SHP77 treated with DMSO at 0.1 percent for 48 hours (cell line): ENCODE measurements at regions not wholly inside any gene's neighbourhood (a gene's known extent, or its start where the extent isn't known, plus 50 kb on each side); places are given as distances from the start of the nearest gene placed in this dataset.

Source experiments
- DNase-seq: peaks from one replicate; lab custom pipeline; 2025; lab: John Stamatoyannopoulos, UW

GRCh38 chr11:112355726-112356125 is 95.1 kb upstream of the PLET1 start:
- DNase-seq: peak; percentile 26

DNA sequence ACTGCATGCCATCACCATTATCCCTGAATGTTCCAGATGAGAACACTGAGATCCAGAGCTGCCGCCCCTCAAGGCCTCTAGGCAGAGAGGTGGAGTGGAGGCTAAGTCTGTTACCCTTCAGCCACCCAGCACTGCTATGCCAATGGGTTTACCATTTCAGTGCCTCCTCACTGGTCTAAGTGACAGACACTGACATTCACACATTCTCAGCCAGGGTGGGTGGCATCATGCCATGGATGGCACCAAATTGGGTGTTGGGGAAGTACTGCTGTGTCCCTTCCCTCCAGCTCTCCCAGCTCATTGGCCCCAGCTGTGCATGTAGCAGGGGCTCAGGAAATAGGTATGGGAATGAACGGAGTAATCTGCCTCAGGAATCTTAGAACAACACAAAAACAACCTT is 96.8 kb upstream of the PLET1 start:
- no peak for DNase-seq

GRCh38 chr11:112361396-112361795 is 100.7 kb upstream of the PLET1 start:
- no peak for DNase-seq

DNA sequence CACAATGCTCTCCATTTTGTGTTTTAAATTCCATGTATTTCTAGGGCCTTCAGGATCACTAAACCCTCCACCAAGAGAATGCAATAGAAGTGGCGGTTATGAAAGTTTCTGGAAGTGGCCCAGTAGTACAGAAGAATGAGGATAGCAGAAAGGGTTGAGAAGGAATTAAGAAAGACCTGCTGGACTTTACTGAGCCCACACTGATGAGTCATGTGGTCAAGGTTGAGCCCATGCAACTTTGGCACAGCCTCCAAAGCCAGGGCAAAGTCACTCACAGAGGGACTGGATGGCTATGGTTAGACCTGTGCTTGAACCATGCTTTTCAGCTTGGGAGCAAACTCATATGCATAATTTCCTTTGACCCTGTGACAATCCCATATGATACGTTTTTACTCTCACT is 102.9 kb upstream of the PLET1 start:
- DNase-seq: no peak

DNA sequence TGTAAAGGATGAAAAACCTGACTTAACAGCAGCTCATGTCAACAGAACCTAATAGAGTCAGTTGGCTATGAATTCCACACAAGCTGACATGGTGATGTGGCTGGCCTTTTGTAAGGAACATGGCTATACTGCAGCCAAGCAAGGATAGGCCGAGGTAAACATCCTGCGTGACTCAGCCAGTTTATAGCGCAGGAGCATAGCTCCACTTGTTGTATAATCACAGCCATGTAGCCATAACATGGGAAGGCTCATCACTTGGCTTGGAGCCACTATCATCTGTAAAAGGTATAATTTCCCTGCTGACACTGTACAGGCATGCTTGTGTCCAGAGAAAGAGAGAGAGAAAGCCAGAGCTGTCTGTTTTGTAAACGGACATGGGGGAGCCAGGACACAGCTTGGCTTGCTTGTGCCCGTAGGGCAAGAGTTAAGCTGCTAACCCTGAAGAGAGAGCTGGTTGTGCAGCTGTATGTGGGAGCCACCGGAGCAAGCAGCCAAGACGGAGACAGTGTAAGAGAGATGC is 104.4 kb upstream of the PLET1 start:
- DNase-seq: peak; percentile 8

- DNase-seq: no peak
These were observed 105.4 kb upstream of the PLET1 start for GRCh38 chr11:112366012-112366411.

DNA sequence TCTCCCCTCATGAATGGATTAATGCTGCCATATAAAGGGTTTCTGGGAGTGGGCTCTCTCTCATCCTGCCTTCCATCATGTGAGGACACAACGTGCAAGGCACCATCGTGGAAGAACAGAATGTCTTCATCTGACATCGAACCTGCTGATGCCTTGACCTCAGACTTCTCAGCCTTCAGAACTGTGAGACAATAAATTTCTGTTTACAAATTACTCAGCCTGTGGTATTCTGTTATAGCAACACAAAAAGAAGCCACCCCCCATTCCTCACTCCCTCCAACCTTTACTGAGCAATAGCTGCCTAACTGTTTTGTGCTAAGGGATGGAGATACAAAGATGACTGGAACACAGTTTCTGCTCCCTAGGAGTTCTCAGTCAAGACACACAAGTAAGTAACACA is 106.1 kb upstream of the PLET1 start:
- DNase-seq: no peak

- no peak for DNase-seq
These were observed 106.8 kb upstream of the PLET1 start for GRCh38 chr11:112367461-112367860.

DNA sequence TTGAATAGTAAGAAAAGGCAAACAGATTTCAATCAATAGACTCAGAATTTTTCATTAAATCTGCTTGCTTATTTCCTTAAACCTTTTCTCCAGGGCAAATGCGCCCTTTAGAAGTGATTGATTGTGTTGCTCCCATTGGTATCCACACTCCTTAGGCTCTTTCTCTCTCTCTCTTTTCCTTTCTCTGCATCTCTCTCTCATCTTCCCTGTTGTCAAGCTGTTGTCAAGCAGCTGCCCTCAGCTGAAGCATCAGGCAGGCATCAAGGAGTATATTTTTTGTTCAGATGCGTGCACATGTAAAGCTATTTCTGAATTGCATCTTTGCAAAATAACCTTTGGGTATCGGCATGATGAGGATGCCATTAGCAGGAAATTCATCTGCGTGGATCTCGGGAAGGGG is 107.2 kb upstream of the PLET1 start:
- no peak for DNase-seq

DNA sequence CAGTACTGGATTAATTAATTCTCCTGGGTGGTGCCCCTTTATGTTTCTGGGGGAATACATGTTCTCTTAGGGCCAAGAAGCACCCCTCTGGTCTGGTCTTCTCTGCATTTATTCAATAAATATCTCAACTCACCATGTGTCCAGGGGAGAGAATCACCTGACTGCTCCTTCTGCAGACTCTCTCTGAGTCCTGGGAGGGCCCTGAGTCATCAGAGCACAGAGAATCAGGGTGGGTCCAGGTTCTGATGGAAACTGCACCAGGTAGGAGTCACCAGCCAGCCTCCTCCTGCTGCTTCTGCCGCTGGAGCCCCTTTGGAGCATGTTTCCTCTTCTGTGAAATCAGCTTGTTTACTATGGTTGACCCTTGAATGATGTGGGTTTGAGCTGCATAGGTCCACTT is 107.7 kb upstream of the PLET1 start:
- DNase-seq: no peak

GRCh38 chr11:112369374-112369773 is 108.7 kb upstream of the PLET1 start:
- no peak for DNase-seq

GRCh38 chr11:112369916-112370315 is 109.3 kb upstream of the PLET1 start:
- no peak for DNase-seq

GRCh38 chr11:112374486-112375140 is 114.0 kb upstream of the PLET1 start:
- no peak for DNase-seq

DNA sequence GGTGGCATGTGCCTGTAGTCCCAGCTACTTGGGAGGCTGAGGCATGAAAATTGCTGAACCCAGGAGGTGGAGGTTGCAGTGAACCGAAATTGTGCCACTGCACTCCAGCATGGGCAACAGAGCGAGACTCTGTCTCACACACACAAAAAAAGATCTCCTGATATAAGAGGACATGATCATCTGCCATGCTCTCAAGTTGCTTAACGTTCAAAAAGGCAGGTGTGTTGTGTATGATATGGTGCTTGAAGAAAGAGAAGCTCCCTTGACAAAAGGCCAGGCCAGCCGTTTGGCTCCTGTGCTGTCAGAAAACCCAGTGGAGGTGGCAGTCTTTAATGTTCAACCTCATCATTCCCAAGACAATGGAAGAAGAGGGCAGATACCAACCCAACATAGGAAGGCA is 117.3 kb upstream of the PLET1 start:
- DNase-seq: no peak

DNA sequence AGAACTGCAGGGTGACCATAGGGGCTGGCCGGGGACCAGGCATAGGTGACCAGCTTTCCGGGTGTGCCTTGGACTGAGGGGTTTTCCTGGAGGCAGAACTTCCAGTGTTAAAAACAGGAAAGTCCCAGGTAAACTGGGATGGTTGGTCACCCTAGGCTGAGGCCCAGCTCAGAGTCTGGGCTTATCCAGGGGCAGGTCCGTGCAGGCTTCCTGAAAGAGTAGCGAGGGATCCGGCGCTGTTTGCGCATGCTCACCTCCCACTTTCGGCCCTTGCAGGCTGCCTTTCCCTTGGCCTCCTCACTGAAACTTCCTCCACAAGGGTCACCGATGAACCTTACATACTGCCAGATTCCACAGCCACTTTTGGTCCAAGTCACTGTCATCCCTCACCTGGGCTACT is 119.8 kb upstream of the PLET1 start:
- no peak for DNase-seq

- DNase-seq: no peak
These were observed 120.9 kb upstream of the PLET1 start for GRCh38 chr11:112381578-112381977.

DNA sequence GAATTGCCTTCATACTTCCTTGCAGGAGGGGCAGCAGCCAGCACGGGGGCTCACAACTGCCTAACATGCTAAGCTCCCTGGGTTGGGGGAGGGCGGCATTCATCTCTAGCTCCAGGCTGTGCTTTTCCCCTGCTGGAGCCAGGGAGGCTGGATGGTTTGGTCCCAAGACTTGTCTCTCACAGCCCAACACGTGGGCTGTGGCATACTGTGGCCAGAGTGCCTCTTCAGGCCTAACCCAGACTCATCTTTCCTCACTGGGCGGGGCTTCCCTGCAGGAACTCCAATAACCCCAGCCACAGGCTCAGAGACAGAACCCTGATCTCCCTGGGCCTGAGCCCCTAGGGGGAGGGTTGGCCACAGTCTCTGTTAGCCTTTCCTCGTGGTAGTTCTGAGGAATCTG is 121.9 kb upstream of the PLET1 start:
- DNase-seq: no peak

DNA sequence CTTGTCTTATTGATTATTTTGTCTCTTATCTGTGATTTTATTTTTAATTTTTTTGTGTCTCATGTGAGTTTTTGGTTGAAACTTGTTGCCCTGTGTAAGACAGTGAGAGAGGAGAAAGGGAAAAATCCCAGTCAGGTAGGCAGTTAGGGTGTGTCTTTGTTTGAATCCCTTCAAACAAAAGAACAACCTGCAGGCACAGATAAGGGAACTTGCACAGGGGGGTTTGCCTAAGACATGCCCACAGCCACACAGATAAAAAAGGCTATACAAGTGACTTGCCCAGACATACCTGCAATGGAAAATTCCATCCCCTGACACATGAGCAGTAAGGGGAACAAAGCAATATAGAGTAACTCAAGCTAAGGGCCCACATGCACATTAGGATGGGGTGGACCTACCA is 127.8 kb upstream of the PLET1 start:
- no peak for DNase-seq

DNA sequence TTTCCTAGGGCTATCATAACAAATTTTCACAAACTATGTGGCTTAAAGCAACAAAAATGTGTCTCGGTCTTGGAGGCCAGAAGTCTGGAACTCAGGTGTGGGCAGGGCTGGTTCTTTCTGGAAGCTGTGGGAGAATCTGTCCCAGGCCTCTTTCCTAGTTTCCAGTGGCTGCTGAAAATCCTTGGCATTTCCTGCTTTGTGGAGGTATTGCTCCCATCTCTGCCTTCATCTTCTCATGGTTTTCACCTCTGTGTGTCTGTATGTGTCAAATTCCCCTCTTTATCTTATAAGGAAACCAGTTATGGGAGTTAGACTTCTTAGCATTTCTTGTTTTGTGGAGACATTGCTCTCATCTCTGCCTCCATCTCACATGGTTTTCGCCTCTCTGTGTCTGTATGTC is 130.4 kb upstream of the PLET1 start:
- no peak for DNase-seq

GRCh38 chr11:112392904-112393303 is 132.2 kb upstream of the PLET1 start:
- no peak for DNase-seq

DNA sequence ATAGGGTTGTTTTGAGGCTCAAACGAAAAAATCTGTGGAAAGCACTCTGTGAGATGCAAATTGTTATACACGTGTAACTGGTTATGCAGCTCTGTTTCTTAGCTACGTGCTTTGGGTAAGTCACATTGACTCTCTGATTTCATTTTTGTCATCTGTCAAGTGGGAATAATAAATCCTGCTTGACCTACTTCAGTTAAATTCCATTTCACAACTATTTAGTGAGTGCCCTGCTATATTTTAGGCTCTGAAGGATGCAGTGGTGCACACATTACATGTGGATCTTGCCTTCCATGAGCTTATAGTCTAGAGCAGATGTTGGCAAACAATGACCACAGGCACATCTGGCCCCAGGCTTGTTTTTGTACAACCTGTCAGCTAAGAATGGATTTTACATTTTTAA is 133.6 kb upstream of the PLET1 start:
- DNase-seq: no peak

DNA sequence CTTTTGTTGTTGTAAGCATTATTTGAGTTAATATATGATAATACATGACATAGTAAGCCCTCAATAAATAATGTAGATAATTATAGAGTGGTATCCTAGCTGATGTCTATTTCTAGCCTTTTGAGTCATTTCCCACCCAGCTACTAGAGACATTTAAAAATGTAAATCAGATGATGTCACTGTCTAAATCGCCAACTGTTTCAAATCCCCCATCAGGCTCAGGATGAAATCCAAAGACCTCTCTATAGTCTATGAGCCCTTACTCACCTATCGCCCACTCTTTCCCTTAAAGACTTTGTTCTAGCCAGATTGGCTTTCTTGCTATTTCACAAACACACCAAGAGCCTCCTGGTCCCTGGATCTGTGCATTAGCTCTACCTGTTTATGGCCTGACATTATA is 135.4 kb upstream of the PLET1 start:
- DNase-seq: no peak

GRCh38 chr11:112398798-112399478 is 138.3 kb upstream of the PLET1 start:
- no peak for DNase-seq

DNA sequence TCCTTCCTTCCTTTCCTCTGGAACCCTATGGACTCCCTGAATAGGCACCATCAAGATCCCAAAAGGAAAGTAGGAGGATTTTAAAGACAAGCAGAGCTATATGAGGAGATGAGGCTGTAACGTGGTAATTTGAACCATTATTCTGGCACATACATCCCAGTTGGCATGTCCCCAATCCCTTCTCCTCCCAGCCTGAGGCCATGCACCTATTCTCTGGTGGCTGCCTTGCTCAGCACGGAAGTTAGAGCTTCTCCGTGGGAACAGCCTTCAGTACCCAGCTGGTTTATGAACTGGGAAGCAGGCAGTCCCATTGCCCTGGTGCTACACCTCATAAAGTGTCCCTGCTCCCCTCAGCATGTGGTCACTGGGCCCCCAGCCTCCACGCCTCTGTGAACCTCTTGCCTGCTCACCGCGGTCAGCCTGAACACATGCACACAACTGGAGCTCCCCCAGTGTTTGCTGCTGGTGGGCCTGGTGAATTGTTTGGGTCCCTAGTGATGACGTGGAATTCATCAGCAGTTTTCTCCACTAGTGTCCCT is 139.9 kb upstream of the PLET1 start:
- no peak for DNase-seq
